ENCODE measurements at regions not wholly inside any gene's neighbourhood (a gene's known extent, or its start where the extent isn't known, plus 50 kb on each side); places are given as distances from the start of the nearest gene placed in this dataset.

DNA sequence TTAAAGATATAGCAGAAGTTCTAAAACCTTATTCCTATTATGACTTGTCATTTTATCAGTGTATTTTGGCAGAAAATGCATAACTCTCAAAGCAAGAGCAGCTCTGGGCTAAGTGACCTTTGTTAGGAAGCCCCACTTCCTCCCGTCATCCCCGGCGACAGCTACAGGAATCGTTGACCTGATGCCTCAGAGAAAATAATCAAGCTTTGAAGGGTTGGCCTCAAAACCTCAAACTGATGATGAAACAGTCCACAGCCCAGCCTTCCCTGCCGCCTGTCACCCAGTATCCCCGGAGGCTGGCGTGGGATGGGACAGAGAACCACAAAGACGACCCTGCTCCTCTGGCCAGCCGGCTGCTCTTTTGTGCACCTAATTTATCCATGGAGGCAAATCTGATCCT, 65.3 kb downstream of the KCNF1 start:
- TF ChIP-seq, protein P1, sequence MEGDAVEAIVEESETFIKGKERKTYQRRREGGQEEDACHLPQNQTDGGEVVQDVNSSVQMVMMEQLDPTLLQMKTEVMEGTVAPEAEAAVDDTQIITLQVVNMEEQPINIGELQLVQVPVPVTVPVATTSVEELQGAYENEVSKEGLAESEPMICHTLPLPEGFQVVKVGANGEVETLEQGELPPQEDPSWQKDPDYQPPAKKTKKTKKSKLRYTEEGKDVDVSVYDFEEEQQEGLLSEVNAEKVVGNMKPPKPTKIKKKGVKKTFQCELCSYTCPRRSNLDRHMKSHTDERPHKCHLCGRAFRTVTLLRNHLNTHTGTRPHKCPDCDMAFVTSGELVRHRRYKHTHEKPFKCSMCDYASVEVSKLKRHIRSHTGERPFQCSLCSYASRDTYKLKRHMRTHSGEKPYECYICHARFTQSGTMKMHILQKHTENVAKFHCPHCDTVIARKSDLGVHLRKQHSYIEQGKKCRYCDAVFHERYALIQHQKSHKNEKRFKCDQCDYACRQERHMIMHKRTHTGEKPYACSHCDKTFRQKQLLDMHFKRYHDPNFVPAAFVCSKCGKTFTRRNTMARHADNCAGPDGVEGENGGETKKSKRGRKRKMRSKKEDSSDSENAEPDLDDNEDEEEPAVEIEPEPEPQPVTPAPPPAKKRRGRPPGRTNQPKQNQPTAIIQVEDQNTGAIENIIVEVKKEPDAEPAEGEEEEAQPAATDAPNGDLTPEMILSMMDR (IDR thresholded peaks at IDR 0.05), result no peak
- TF ChIP-seq POLR2A (IDR thresholded peaks at IDR 0.05), result no peak
